GM10266 (cell line): ENCODE measurements at regions not wholly inside any gene's neighbourhood (a gene's known extent, or its start where the extent isn't known, plus 50 kb on each side); places are given as distances from the start of the nearest gene placed in this dataset.
"Not testable (repeated sequence)": the region's sequence is repeated elsewhere in the genome, so short reads cannot be mapped to it uniquely, and the experiment has no call there.

Experiments used
- DNase-seq: peaks from one replicate; pipeline ENCODE4 v3.0.0; 2012; ENCODE audit errors: extremely low spot score
- CTCF ChIP-seq: IDR thresholded peaks from 2 replicates; pipeline ENCODE4 v1.5.1; 2012; ENCODE audit warnings: mild to moderate bottlenecking, low read depth; ENCODE audit not compliant: control insufficient read depth, insufficient read depth; ENCODE audit errors: missing control alignments

- TF ChIP-seq CTCF = no peak
- DNase-seq = no peak
Measured at GRCh38 chr14:52148371-52148770, 79.5 kb upstream of the NID2 start.

- DNase-seq = no peak
- TF ChIP-seq CTCF = no peak
Measured at GRCh38 chr14:52146504-52146903, 77.6 kb upstream of the NID2 start.

- DNase-seq = not testable (repeated sequence)
Measured at GRCh38 chr14:52144099-52144498, 75.2 kb upstream of the NID2 start.

GRCh38 chr14:52142504-52142903 lies 73.6 kb upstream of the NID2 start:
- no peak for DNase-seq
- TF ChIP-seq CTCF = no peak

GRCh38 chr14:52131640-52132320 lies 62.9 kb upstream of the NID2 start:
- peak; percentile 68 for DNase-seq

GRCh38 chr14:52129721-52130120 lies 60.9 kb upstream of the NID2 start:
- TF ChIP-seq CTCF = no peak
- no peak for DNase-seq

More at GRCh38 chr14:52131640-52132320, 62.9 kb upstream of the NID2 start:
- peak; percentile 31 for TF ChIP-seq CTCF

GRCh38 chr14:52125885-52126284 lies 57.0 kb upstream of the NID2 start:
- DNase-seq = no peak
- no peak for TF ChIP-seq CTCF
